ENCODE measurements at regions not wholly inside any gene's neighbourhood (a gene's known extent, or its start where the extent isn't known, plus 50 kb on each side); places are given as distances from the start of the nearest gene placed in this dataset.

GRCh38 chr12:128178565-128178964 is 88.4 kb upstream of the TMEM132C start:
- no peak for DNase-seq

DNA sequence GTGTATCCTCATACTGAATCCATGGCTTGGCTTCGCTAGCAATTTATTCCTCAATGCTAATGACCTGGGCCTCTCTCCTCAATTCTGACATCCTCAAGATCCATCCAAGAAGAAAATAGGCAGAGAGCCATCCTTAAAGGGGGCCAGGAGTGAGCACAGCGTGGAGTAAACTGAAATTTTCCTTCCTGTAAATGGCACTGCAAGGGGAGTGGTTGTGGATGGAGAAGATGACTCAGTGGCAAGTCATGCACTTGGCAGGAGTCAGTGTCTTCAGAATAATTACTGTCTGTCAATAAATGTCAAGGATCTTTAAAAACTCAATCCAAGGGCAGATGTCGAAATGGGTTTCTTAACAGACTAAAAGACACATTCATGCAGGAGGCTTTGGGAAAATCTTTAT is 88.0 kb upstream of the TMEM132C start:
- no peak for DNase-seq

DNA sequence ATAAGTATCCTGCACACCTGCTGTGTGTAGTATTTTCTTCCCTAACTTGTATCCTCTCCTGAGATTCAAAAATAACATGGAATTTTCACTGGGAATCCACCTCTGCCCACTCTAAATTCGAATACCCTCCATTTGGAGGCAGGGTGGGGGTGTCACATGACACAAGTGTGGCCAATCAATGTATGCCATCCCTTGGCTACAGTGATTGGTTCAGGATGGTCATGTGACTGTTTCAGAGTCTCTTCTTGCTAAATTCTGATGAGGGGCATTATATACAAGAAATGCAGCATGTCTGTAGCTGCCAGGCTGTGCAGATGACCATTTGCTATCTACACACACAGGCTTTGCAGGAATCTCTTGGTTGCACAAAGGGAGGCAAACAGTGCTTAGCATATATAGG is 86.8 kb upstream of the TMEM132C start:
- no peak for DNase-seq

DNA sequence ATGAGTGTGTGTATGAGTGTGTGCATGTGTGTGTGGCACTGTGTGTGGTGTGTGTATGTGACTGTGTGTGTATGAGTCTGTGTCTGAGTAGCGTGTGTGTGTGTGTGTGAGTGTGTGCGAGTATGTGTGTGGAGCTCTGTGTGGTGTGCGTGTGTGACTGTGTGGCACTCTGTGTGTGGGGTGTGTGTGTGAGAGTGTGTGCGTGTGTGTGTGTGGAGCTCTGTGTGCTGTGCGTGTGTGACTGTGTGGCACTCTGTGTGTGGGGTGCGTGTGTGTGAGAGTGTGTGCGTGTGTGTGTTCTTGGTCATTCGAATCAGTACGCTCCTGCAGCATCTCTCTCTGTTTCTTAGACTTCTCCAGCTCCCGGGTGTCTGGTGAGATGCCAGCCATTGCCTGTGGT is 76.9 kb upstream of the TMEM132C start:
- no peak for DNase-seq

GRCh38 chr12:128190614-128191013 is 76.4 kb upstream of the TMEM132C start:
- no peak for DNase-seq

- DNase-seq = no peak
Measured at GRCh38 chr12:128191380-128191779, 75.6 kb upstream of the TMEM132C start.

GRCh38 chr12:128204711-128205110 is 62.3 kb upstream of the TMEM132C start:
- DNase-seq = no peak

- no peak for DNase-seq
Measured at GRCh38 chr12:128205145-128205544, 61.8 kb upstream of the TMEM132C start.

GRCh38 chr12:128205758-128206157 is 61.2 kb upstream of the TMEM132C start:
- no peak for DNase-seq
